Spleen (tissue), 11 donors: ENCODE measurements at regions not wholly inside any gene's neighbourhood (a gene's known extent, or its start where the extent isn't known, plus 50 kb on each side); places are given as distances from the start of the nearest gene placed in this dataset.

Experiments used
- DNase-seq: peaks from one replicate; pipeline ENCODE4 v3.0.0-alpha.2; 2020
- H3K27ac ChIP-seq, 8 donors: fragments of 200-600 bp; sonication (generic) in 7 of 8; 1 replicate in 4 of 8; 2 replicates in 4 of 8; pipeline versions ENCODE4 v1.5.0 to v1.8.0; 2016 to 2021; ENCODE audit warnings: inconsistent platforms in 4 of 8, mild to moderate bottlenecking in 4 of 8, moderate library complexity in 1 of 8
- H3K27me3 ChIP-seq, 7 donors: fragments of 200-600 bp; sonication (generic) in 6 of 7; replicated peaks in 1 of 7; 1 replicate in 4 of 7; 2 replicates in 3 of 7; pipeline versions ENCODE4 v1.5.0 to v1.8.0; 2016 to 2021; ENCODE audit warnings: inconsistent platforms in 3 of 7, mild to moderate bottlenecking in 1 of 7
- H3K36me3 ChIP-seq, 6 donors: fragments of 200-600 bp; sonication (generic) in 5 of 6; 1 replicate in 4 of 6; 2 replicates in 2 of 6; pipeline versions ENCODE4 v1.5.0 to v1.8.0; 2016 to 2021; ENCODE audit warnings: inconsistent platforms in 2 of 6
- H3K4me1 ChIP-seq, 6 donors: fragments of 200-600 bp; sonication (generic) in 5 of 6; 1 replicate in 3 of 6; 2 replicates in 3 of 6; pipeline versions ENCODE4 v1.5.0 to v1.8.0; 2016 to 2021; ENCODE audit warnings: inconsistent platforms in 3 of 6
- H3K4me3 ChIP-seq, 8 donors: fragments of 200-600 bp; sonication (generic) in 7 of 8; 1 replicate in 4 of 8; 2 replicates in 4 of 8; pipeline versions ENCODE4 v1.5.0 to v1.8.0; 2016 to 2021; ENCODE audit warnings: inconsistent platforms in 4 of 8, mild to moderate bottlenecking in 4 of 8, moderate library complexity in 2 of 8
- H3K9me3 ChIP-seq, 8 donors: fragments of 200-600 bp; sonication (generic) in 7 of 8; 1 replicate in 4 of 8; 2 replicates in 4 of 8; pipeline versions ENCODE4 v1.5.0 to v1.8.0; 2016 to 2021; ENCODE audit warnings: inconsistent platforms in 4 of 8
- CTCF ChIP-seq, 11 experiments: fragments of 200-600 bp in 7 of 11; fragments of 450-650 bp in 4 of 11; sonication (generic) in 4 of 11; IDR thresholded peaks in 8 of 11; conservative IDR thresholded peaks in 3 of 11; 1 replicate in 7 of 11; 2 replicates in 4 of 11; pipeline versions ENCODE4 v1.4.0 to v1.8.0; 2016 to 2021; ENCODE audit warnings: antibody characterized with exemption in 11 of 11, inconsistent platforms in 4 of 11, mild to moderate bottlenecking in 1 of 11
- POLR2A ChIP-seq, 3 donors: fragments of 450-650 bp; IDR thresholded peaks; one replicate each; pipeline ENCODE4 v1.5.1; 2017; ENCODE audit warnings: antibody characterized with exemption in 3 of 3, mild to moderate bottlenecking in 1 of 3
- POLR2AphosphoS5 ChIP-seq, 3 donors: sonication (generic); formaldehyde crosslinking; IDR thresholded peaks; one replicate each; pipeline ENCODE4 v1.5.1; 2017; ENCODE audit warnings: antibody characterized with exemption in 3 of 3
- WGBS, 5 donors: extraction: QIAGEN DNeasy Blood & Tissue Kit in 3 of 5; methylation state at CpG; one replicate each; pipeline versions ENCODE4 v1.1.5 to v1.1.7; 2013 to 2018; 5-methylcytosine and 5-hydroxymethylcytosine counted together
- intact Hi-C: fragments of 100-400 bp; cut with DNase I; formaldehyde crosslinking; loops from one replicate; pipeline ENCODE4 v1.15.0; 2023; ENCODE audit warnings: low total_unique reads
- small RNA-seq, 4 donors: library from RNA; depleted of rRNA; stranded (forward); fragments of <200 nt; gene quantifications; one replicate each; pipeline ENCODE3, GENCODE V24; 2016
- donor health status: healthy with polysubstance abuse.
- donor health status: DM: no; HTN: no; CAD: no; lungs with moderate emphysema.
- donor health status: DM: no; HTN: no; CAD: no.
- donor health status: Bipolar disorder and iron deficiency.
- donor health status: healthy.
- donor health status: DM: no; HTN: no; CAD: no.
- donor health status: DM: yes; HTN: yes; CAD: no.

- Histone ChIP-seq H3K4me1 (no peaks in the 10 kb centered on the region), H3K27me3 (no peaks in the 10 kb centered on the region), H3K9me3 (peaks cover 0 to 9% (median 5%) of the 10 kb centered on the region in 8 donors), H3K4me3 (no peak overlapping the region), H3K27ac (no peak overlapping the region), H3K36me3 (no peaks in the 10 kb centered on the region)
- TF ChIP-seq POLR2AphosphoS5 (IDR thresholded peaks at IDR 0.05) (no peak), POLR2A (IDR thresholded peaks at IDR 0.05) (no peak), CTCF (IDR thresholded peaks at IDR 0.05 in 8 of 11, conservative IDR thresholded peaks at IDR 0.05 in 3 of 11) (no peak)
- 78 to 87% (median 80%) methylated on average over 3 of the region's 3 CpGs for WGBS, 5 donors
- DNase-seq: no peak
- intact Hi-C loops: no loop called here
These were observed 52.3 kb upstream of the TBX18 start for GRCh38 chr6:84816741-84817140.

GRCh38 chr6:84815896-84816735 is 51.7 kb upstream of the TBX18 start:
- no peak overlapping the region for H3K4me3 ChIP-seq
- peaks cover 0 to 9% (median 5%) of the 10 kb centered on the region in 8 donors for H3K9me3 ChIP-seq
- no peak for TF ChIP-seq POLR2AphosphoS5 (IDR thresholded peaks at IDR 0.05)
- TF ChIP-seq POLR2A (IDR thresholded peaks at IDR 0.05): no peak
- no peak for TF ChIP-seq CTCF (IDR thresholded peaks at IDR 0.05 in 8 of 11, conservative IDR thresholded peaks at IDR 0.05 in 3 of 11)
- no peak overlapping the region for H3K27ac ChIP-seq
- WGBS, 5 donors: 74 to 88% (median 81%) methylated on average over 3 of the region's 3 CpGs
- H3K27me3 ChIP-seq: no peaks in the 10 kb centered on the region
- intact Hi-C loops: no loop called here
- H3K36me3 ChIP-seq: no peaks in the 10 kb centered on the region
- H3K4me1 ChIP-seq: no peaks in the 10 kb centered on the region
- no peak for DNase-seq

Small RNAs in the stretch of these regions (small RNA-seq; reads per million reads assigned to genes)
- gene AL109941.1: 0 reads per million in 4 donors
